A549 (cell line): ENCODE measurements at regions not wholly inside any gene's neighbourhood (a gene's known extent, or its start where the extent isn't known, plus 50 kb on each side); places are given as distances from the start of the nearest gene placed in this dataset.

Experiments used
- ATAC-seq, 2 experiments: fragments of 200-7000 bp in 1 of 2; fragments of >200 bp in 1 of 2; cut with Nextera tagmentation in 1 of 2; cut with Tn5 transposase in 1 of 2; 3 replicates each; pipeline versions ENCODE4 v1.8.0 to v1.9.1; 2018 to 2020; ENCODE audit warnings: mild to moderate bottlenecking in 1 of 2, moderate library complexity in 1 of 2
- CTCF ChIA-PET: fragments of 300-600 bp; sonication (Branson Sonifier 250); formaldehyde crosslinking; extraction: SDS; loops from one replicate; lab custom pipeline; 2021; ENCODE audit warnings: antibody characterized with exemption, inconsistent platforms; lab: Yijun Ruan, JAX
- POLR2A ChIA-PET: fragments of 350-600 bp; formaldehyde crosslinking; extraction: SDS; loops from one replicate; lab custom pipeline; 2021; ENCODE audit warnings: antibody characterized with exemption, inconsistent platforms; lab: Yijun Ruan, JAX
- DNase-seq, 2 experiments: peaks; one replicate each; pipeline versions ENCODE4 v3.0.0 to v3.0.0-alpha.2; 2011 to 2016; ENCODE audit warnings: low read depth in 1 of 2, low spot score in 1 of 2
- FAIRE-seq: peaks from 2 replicates; lab custom pipeline; 2011; peaks lifted over from hg19 to GRCh38; lab: Jason Lieb, UNC
- H3K27ac ChIP-seq, 2 experiments: fragments of >200 bp; sonication (Bioruptor Twin); formaldehyde crosslinking; 3 replicates each; pipeline ENCODE4 v1.5.1; 2016 to 2017
- H3K4me1 ChIP-seq: fragments of >200 bp; sonication (Bioruptor Twin); formaldehyde crosslinking; 3 replicates; pipeline ENCODE4 v1.6.1; 2016
- H3K4me2 ChIP-seq: fragments of >200 bp; sonication (Bioruptor Twin); formaldehyde crosslinking; 3 replicates; pipeline ENCODE4 v1.6.1; 2016
- H3K4me3 ChIP-seq: fragments of >200 bp; sonication (Bioruptor Twin); formaldehyde crosslinking; 3 replicates; pipeline ENCODE4 v1.5.1; 2016
- H3K9me3 ChIP-seq: fragments of >200 bp; sonication (Bioruptor Twin); formaldehyde crosslinking; 3 replicates; pipeline ENCODE4 v1.6.1; 2016
- CBX2 ChIP-seq: fragments of 200-600 bp; sonication (generic); IDR thresholded peaks from 2 replicates; pipeline ENCODE4 v1.6.1; 2016; ENCODE audit warnings: low read depth, mild to moderate bottlenecking, borderline replicate concordance
- CBX8 ChIP-seq: fragments of 200-600 bp; sonication (generic); IDR thresholded peaks from 2 replicates; pipeline ENCODE4 v1.6.1; 2016
- CEBPB ChIP-seq, 2 experiments: fragments of >200 bp in 1 of 2; sonication (Bioruptor Twin) in 1 of 2; formaldehyde crosslinking in 1 of 2; IDR thresholded peaks; 2 replicates each; pipeline ENCODE4 v1.6.1; 2012 to 2016
- CHD2 ChIP-seq: fragments of 150-350 bp; IDR thresholded peaks from 2 replicates; pipeline ENCODE4 v1.6.1; 2014; ENCODE audit warnings: low read length; ENCODE audit not compliant: partially characterized antibody
- EHF ChIP-seq: fragments of 250-450 bp; sonication (Bioruptor Pico); IDR thresholded peaks from 2 replicates; pipeline ENCODE4 v1.5.0; 2020; ENCODE audit warnings: mild to moderate bottlenecking
- EHMT2 ChIP-seq: fragments of 200-600 bp; sonication (generic); IDR thresholded peaks from 2 replicates; pipeline ENCODE4 v1.6.1; 2016; ENCODE audit warnings: antibody characterized with exemption, low read depth, mild to moderate bottlenecking, moderate library complexity
- ESRRA ChIP-seq: fragments of 150-350 bp; IDR thresholded peaks from 2 replicates; pipeline ENCODE4 v1.6.1; 2014; ENCODE audit warnings: mild to moderate bottlenecking, low read length, borderline replicate concordance
- FOSL2 ChIP-seq, 2 experiments: fragments of 450-650 bp in 1 of 2; fragments of >200 bp in 1 of 2; sonication (Bioruptor Twin) in 1 of 2; formaldehyde crosslinking; IDR thresholded peaks; 2 replicates each; pipeline versions ENCODE4 v1.5.0 to v1.6.1; 2016 to 2020; ENCODE audit warnings: mild to moderate bottlenecking in 1 of 2, moderate library complexity in 1 of 2
- HEYL ChIP-seq: fragments of 250-450 bp; sonication (Bioruptor Pico); IDR thresholded peaks from 2 replicates; pipeline ENCODE4 v1.8.0; 2021; ENCODE audit warnings: mild to moderate bottlenecking, moderate library complexity
- HOXB5 ChIP-seq: fragments of 250-450 bp; sonication (Bioruptor Pico); IDR thresholded peaks from 2 replicates; pipeline ENCODE4 v1.5.0; 2020; ENCODE audit warnings: mild to moderate bottlenecking, moderate library complexity
- JUN ChIP-seq, 2 experiments: fragments of >200 bp; sonication (Bioruptor Twin); formaldehyde crosslinking; IDR thresholded peaks; 2 replicates in 1 of 2; 3 replicates in 1 of 2; pipeline ENCODE4 v1.6.1; 2016 to 2017
- KDM1A ChIP-seq: fragments of 200-600 bp; sonication (generic); IDR thresholded peaks from 2 replicates; pipeline ENCODE4 v1.6.1; 2016; ENCODE audit warnings: low read depth, mild to moderate bottlenecking
- MAFK ChIP-seq: fragments of 450-650 bp; IDR thresholded peaks from 2 replicates; pipeline ENCODE4 v1.6.1; 2014; ENCODE audit not compliant: partially characterized antibody
- MYC ChIP-seq: IDR thresholded peaks from 2 replicates; pipeline ENCODE4 v1.6.1; 2012; ENCODE audit warnings: mild to moderate bottlenecking, inconsistent platforms, low read length, improper control_type of control experiment, borderline replicate concordance
- POLR2AphosphoS2 ChIP-seq: conservative IDR thresholded peaks from 2 replicates; pipeline ENCODE4 v1.6.1; 2012; ENCODE audit warnings: low read length, improper control_type of control experiment, inconsistent platforms
- RCOR1 ChIP-seq: fragments of 150-350 bp; IDR thresholded peaks from 2 replicates; pipeline ENCODE4 v1.6.1; 2014; ENCODE audit warnings: antibody characterized with exemption, low read length, low read depth
- TP53 ChIP-seq: fragments of 250-450 bp; sonication (Bioruptor Pico); IDR thresholded peaks from 2 replicates; pipeline ENCODE4 v1.5.0; 2021; ENCODE audit warnings: mild to moderate bottlenecking, moderate library complexity
- ZSCAN20 ChIP-seq: fragments of 250-450 bp; sonication (Bioruptor Pico); IDR thresholded peaks from 2 replicates; pipeline ENCODE4 v1.8.0; 2022; ENCODE audit warnings: mild to moderate bottlenecking, moderate library complexity
- whole genome bisulfite sequencing: methylation state at CpG from one replicate; pipeline ENCODE4 v1.1.6; 2017; ENCODE audit errors: missing lambda C conversion rate; 5-methylcytosine and 5-hydroxymethylcytosine counted together
- TF ChIP-seq, protein P1 (sequence below): fragments of >200 bp; sonication (Bioruptor Twin); formaldehyde crosslinking; IDR thresholded peaks from 3 replicates; pipeline ENCODE4 v1.5.1; 2016
- TF ChIP-seq, protein P2 (sequence below): fragments of 200-600 bp; sonication (generic); IDR thresholded peaks from 2 replicates; pipeline ENCODE4 v1.6.1; 2016; ENCODE audit warnings: antibody characterized with exemption, mild to moderate bottlenecking, moderate library complexity
- TF ChIP-seq, protein P3 (sequence below): fragments of >200 bp; sonication (Bioruptor Twin); formaldehyde crosslinking; IDR thresholded peaks from 3 replicates; pipeline ENCODE4 v1.6.1; 2016
- TF ChIP-seq, protein P4 (sequence below): IDR thresholded peaks from 2 replicates; pipeline ENCODE4 v1.6.1; 2012; ENCODE audit warnings: low read depth, borderline replicate concordance
- TF ChIP-seq, protein P5 (sequence below): fragments of 250-450 bp; sonication (Bioruptor Pico); IDR thresholded peaks from 2 replicates; pipeline ENCODE4 v1.5.0; 2020; ENCODE audit warnings: low read depth, mild to moderate bottlenecking, moderate library complexity

DNA sequence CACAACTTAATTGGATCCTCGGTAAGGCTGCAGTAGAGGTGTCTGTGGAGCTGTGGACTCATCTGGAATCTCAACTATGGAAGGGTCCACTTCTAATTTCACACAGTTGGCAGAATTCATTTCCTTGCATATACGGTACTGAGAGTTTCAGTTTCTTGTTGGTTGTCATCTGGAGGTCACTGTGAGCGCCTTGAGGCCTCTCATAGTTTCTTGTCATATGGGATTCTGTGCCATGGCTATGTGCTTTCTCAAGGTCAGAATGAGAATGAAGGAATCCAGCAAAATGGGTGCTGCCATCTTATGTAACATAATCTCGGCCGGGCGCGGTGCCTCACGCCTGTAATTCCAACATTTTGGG is 298.2 kb downstream of the DOK5 start (continued):
- TF ChIP-seq, protein P1, sequence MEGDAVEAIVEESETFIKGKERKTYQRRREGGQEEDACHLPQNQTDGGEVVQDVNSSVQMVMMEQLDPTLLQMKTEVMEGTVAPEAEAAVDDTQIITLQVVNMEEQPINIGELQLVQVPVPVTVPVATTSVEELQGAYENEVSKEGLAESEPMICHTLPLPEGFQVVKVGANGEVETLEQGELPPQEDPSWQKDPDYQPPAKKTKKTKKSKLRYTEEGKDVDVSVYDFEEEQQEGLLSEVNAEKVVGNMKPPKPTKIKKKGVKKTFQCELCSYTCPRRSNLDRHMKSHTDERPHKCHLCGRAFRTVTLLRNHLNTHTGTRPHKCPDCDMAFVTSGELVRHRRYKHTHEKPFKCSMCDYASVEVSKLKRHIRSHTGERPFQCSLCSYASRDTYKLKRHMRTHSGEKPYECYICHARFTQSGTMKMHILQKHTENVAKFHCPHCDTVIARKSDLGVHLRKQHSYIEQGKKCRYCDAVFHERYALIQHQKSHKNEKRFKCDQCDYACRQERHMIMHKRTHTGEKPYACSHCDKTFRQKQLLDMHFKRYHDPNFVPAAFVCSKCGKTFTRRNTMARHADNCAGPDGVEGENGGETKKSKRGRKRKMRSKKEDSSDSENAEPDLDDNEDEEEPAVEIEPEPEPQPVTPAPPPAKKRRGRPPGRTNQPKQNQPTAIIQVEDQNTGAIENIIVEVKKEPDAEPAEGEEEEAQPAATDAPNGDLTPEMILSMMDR, result no peak
- no peak for TF ChIP-seq EHF (CRISPR knock-in tag)
- no peak for TF ChIP-seq MAFK
- TF ChIP-seq, protein P2, sequence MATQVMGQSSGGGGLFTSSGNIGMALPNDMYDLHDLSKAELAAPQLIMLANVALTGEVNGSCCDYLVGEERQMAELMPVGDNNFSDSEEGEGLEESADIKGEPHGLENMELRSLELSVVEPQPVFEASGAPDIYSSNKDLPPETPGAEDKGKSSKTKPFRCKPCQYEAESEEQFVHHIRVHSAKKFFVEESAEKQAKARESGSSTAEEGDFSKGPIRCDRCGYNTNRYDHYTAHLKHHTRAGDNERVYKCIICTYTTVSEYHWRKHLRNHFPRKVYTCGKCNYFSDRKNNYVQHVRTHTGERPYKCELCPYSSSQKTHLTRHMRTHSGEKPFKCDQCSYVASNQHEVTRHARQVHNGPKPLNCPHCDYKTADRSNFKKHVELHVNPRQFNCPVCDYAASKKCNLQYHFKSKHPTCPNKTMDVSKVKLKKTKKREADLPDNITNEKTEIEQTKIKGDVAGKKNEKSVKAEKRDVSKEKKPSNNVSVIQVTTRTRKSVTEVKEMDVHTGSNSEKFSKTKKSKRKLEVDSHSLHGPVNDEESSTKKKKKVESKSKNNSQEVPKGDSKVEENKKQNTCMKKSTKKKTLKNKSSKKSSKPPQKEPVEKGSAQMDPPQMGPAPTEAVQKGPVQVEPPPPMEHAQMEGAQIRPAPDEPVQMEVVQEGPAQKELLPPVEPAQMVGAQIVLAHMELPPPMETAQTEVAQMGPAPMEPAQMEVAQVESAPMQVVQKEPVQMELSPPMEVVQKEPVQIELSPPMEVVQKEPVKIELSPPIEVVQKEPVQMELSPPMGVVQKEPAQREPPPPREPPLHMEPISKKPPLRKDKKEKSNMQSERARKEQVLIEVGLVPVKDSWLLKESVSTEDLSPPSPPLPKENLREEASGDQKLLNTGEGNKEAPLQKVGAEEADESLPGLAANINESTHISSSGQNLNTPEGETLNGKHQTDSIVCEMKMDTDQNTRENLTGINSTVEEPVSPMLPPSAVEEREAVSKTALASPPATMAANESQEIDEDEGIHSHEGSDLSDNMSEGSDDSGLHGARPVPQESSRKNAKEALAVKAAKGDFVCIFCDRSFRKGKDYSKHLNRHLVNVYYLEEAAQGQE, result no peak

DNA sequence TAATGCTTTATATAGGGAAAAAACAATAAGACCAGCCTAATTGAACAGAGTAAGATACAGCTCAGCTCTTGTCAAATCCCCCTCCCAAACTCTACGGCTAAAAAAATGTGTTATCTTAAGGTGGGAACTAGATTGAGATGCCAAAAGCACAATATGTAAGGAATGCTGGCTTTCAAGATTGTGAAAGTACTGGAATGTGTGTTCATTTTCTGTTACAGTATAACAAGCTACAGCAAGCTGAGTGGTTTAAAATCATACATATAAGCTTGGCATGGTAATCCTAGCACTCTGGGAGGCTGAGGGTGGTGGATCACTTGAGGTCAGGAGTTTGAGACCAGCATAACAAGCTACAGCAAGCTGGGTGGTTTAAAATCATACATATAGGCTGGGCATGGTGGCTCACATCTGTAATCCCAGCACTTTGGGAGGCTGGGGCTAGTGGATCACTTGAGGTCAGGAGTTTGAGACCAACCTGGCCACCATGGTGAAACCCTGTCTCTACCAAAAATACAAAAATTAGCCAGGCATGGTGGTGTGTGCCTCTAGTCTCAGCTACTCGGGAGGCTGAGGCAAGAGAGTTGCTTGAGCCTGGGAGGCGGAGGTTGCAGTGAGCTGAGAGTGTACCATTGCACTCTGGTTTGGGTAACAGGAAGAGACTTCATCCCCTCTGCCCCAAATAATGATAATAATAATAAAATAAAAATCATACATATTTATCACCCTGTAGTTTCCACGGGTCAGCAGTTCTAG is 297.7 kb downstream of the DOK5 start:
- no peak for ATAC-seq
- DNase-seq, result no peak
- H3K4me1 ChIP-seq, result no peaks in the 10 kb centered on the region
- no peak overlapping the region for H3K27ac ChIP-seq
- ChIA-PET CTCF (no interaction called here), POLR2A (no interaction called here)
- no peak overlapping the region for H3K4me3 ChIP-seq
- no peak for FAIRE-seq
- no peak overlapping the region for H3K4me2 ChIP-seq
- WGBS, result 8% methylated on average over 4 of the region's 4 CpGs
- H3K9me3 ChIP-seq, result no peaks in the 10 kb centered on the region
- no peak for TF ChIP-seq HEYL (CRISPR knock-in tag)
- TF ChIP-seq CHD2, result no peak
- no peak for TF ChIP-seq ESRRA
- TF ChIP-seq, protein P3, sequence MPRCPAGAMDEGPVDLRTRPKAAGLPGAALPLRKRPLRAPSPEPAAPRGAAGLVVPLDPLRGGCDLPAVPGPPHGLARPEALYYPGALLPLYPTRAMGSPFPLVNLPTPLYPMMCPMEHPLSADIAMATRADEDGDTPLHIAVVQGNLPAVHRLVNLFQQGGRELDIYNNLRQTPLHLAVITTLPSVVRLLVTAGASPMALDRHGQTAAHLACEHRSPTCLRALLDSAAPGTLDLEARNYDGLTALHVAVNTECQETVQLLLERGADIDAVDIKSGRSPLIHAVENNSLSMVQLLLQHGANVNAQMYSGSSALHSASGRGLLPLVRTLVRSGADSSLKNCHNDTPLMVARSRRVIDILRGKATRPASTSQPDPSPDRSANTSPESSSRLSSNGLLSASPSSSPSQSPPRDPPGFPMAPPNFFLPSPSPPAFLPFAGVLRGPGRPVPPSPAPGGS, result no peak
- TF ChIP-seq CBX8, result no peak
- TF ChIP-seq TP53 (CRISPR knock-in tag), result no peak
- TF ChIP-seq CEBPB (IDR thresholded peaks at IDR 0.05), result no peak
- no peak for TF ChIP-seq JUN (IDR thresholded peaks at IDR 0.05)
- TF ChIP-seq, protein P2, result no peak
- no peak for TF ChIP-seq RCOR1
- TF ChIP-seq, all 56 proteins: peak for 0

DNA sequence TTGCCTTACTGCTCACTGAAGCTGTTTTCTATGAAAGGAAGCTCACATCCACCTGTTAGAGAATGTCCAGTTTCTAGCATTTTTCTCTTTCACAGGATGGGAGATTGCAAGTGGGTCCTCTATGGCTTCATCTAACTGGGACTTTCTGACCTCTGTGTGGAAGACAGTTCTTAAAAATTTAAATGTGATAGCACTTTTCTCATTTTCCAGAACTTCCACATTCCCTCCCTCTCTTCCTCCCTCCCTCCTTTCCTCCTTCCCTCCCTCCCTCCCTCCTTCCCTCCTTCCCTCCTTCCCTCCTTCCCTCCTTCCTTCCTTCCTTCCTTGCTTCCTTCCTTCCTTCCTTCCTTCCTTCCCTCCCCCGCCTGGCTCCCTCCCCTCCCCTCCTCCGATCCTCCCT is 291.1 kb downstream of the DOK5 start:
- Histone ChIP-seq H3K4me2 (no peak overlapping the region), H3K27ac (no peak overlapping the region), H3K4me1 (no peaks in the 10 kb centered on the region), H3K4me3 (no peak overlapping the region), H3K9me3 (no peaks in the 10 kb centered on the region)
- 0% methylated on average over 1 of the region's 2 CpGs for WGBS
- CTCF ChIA-PET, result no interaction called here
- POLR2A ChIA-PET, result no interaction called here
- FAIRE-seq, result no peak
- no peak for ATAC-seq
- DNase-seq, result no peak
- TF ChIP-seq ZSCAN20 (CRISPR knock-in tag) (no peak), FOSL2 (IDR thresholded peaks at IDR 0.05) (no peak), FOSL2 (CRISPR knock-in tag; IDR thresholded peaks at IDR 0.05) (no peak), HOXB5 (CRISPR knock-in tag) (no peak), EHMT2 (no peak), CBX2 (no peak), POLR2AphosphoS2 (no peak), MYC (no peak), KDM1A (no peak)
- TF ChIP-seq, protein P4, sequence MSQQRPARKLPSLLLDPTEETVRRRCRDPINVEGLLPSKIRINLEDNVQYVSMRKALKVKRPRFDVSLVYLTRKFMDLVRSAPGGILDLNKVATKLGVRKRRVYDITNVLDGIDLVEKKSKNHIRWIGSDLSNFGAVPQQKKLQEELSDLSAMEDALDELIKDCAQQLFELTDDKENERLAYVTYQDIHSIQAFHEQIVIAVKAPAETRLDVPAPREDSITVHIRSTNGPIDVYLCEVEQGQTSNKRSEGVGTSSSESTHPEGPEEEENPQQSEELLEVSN, result no peak
- TF ChIP-seq, protein P5, sequence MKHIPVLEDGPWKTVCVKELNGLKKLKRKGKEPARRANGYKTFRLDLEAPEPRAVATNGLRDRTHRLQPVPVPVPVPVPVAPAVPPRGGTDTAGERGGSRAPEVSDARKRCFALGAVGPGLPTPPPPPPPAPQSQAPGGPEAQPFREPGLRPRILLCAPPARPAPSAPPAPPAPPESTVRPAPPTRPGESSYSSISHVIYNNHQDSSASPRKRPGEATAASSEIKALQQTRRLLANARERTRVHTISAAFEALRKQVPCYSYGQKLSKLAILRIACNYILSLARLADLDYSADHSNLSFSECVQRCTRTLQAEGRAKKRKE (CRISPR knock-in tag), result no peak
